ENCODE measurements at regions not wholly inside any gene's neighbourhood (a gene's known extent, or its start where the extent isn't known, plus 50 kb on each side); places are given as distances from the start of the nearest gene placed in this dataset.

DNA sequence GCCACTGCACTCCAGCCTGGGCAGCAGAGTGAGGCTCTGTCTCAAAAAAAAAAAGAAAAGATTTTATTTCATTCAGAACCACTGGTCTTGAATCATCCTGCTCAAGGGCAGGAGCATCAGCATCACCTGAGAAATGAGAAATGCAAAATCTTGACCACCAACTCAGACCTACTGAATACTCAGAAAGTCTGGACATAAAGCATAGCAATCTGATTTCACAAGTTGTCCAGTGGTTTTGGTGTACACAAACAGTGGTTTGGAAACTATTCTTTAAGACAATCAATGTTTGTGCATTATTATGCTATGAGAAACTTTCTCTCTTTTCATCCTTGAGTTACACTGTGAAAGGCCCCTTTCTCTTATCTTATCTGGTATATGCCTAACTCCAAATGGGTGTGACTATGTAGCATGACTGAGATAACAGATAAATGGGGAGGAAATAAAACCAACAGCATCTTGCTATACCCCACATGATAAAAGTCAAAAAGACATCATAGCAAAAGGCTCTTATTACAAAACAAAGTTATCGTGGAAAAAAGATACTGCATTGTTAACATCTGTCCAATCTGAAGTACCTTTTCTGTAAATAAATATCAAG, 174.2 kb upstream of the STT3B start:
- no peak for DNase-seq

DNA sequence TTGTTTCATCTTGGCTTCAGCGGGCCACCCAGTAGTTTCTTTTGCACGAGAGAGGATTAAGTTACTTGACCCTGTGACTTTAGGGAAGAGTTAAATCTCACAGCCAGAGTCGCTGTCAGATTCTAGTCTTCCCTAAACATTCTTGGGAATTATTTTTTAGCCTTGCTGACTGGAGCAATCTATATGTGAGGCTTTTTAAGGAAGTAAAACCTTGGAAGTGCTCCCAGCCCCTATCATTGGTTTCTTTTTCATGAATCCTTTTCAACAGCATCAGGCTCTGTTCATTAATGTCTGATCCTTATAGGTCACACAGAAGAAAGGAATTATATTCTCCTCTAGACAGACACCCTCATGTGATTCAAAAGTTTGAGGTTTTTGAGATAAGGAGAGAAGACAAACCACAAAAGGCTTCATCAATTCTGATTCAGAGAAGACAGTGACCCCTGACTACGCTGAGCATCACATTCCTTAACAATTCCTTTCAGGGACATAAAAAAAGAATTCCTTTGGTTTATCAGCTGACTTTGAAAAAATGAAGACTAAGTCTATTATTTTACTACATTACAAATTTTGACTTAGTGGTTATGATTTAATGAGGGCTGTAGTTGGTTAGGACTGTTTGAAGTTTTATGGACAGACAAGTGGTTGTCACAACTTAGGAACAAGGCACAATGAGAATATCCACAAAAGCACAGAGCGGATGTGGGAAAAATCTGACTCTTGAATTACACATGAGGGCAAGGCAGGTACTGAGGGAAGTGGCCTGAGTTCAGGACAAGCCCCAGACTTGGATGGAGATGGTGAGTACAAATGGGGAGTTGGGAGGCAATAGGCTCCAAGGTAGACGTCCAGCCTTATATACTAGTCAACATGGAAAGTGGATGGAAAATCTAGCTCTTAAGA, 171.1 kb upstream of the STT3B start:
- DNase-seq: no peak

DNA sequence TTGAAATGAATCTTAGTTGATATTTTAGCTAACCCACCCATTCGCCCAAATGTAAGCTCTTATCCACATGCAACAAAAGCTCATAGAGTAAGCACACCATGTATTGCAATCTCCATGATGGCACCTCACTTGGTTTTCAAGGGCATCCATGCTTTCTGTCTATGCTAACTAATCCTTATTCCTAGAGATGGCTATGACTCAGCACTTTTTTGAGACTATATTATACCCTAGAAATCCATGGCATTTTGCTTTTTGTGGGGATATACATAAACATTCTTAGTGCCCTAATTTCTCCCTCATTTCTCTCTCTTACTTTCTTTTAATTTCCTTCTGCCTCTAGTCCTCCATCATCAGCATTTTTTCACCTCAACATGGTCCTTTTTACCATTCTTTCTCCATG, 168.5 kb upstream of the STT3B start:
- no peak for DNase-seq

DNA sequence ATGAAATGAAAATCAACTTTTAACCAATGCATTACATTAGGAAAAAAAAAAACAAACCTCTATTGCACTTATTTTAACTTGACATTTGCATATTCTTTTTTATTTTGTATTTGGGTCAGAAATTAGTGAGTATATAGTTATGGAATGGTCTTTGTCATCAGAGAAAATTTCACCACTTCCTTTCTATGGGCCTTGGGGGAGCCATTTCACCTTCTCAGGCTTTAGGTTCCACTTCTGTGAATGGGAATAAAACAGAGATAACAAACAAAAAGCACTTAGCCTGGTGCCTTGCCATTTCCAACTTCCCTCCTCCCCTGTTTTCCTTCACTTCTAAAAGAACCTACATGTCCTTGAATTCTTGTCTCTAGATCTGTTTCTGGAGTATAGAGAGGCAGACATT, 168.0 kb upstream of the STT3B start:
- DNase-seq: no peak

DNA sequence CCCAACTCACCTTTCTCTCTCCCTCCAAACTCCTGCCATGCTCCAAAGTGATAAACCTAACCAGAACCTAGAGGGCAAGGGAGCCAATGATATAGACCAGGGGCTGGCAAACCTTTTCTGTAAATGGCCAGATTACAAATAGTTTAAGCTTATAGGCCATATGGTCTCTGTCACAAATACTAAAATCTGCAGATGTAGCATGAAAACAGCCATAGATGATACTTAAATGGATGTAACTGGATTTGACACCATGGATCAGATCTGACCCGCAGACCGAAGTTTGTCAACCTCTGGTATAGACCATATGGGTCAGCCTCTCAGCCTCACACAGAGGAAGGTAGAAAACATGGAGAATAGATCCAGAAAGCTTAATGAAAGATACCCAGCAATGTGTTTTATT, 165.2 kb upstream of the STT3B start:
- DNase-seq: no peak

DNA sequence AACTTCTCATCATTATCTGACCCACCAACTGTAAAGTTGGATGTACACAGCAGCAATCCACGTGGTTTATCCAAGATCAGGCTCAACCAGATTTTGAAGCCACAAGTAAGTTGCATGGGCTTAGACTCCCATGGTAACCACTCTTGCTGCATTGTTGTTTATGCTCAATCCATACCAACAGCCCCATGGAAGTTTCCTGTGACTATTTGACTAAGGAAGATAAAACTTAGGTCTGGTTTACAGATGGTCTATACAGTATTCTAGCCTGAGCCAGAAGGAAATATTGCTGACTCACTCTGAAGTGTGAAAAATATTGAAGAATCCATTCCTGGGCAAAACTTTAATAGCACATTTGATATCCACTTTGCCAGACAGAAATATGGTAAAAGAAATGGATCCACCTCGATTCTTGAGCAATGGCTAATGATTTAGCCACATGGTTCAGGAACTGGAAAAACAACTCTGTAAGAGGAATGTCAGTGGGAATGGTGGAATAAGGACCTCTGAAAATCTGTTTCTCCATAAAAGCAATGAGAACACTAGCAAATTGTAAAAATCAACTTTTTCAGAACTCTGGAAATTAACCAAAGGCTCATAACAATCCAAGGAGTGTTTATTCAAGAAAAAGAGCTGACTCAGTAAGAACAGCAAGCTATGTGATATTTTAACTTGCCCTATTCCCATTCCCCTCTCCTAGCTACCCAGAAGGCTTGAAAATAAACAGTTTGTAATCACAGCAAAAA, 162.9 kb upstream of the STT3B start:
- no peak for DNase-seq

DNA sequence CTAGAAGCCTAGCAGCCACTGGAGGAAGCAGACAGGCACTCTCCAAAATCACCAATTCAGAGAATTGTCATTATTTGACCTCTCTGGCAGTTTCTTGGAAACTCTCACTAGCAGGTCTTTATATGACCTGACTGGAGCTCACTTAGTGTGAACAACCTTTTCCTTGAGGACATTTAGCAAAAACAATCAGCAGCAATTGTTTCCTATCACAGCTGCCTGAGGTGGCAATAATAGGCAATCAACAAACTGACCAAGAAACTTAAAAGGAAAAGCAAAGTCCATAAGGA, 162.4 kb upstream of the STT3B start:
- DNase-seq: no peak

DNA sequence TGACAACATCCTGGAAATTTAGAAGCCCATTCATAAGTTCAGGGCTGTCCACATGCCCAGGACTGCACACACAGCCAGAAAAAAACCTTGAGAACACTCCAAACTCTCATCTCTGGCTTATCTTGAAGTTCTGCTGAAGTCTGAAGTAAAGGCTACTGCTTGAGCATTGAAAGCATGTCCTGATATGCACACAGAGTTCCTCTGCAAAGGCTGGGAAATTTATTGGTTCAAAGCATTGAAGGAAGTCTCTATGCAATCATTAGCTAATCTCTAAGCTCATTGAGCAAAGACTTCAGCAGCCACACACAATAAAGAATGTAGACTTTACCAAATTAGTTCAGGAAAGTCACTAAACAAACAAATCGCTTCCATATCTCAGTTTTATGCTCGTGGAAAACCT, 162.0 kb upstream of the STT3B start:
- no peak for DNase-seq

DNA sequence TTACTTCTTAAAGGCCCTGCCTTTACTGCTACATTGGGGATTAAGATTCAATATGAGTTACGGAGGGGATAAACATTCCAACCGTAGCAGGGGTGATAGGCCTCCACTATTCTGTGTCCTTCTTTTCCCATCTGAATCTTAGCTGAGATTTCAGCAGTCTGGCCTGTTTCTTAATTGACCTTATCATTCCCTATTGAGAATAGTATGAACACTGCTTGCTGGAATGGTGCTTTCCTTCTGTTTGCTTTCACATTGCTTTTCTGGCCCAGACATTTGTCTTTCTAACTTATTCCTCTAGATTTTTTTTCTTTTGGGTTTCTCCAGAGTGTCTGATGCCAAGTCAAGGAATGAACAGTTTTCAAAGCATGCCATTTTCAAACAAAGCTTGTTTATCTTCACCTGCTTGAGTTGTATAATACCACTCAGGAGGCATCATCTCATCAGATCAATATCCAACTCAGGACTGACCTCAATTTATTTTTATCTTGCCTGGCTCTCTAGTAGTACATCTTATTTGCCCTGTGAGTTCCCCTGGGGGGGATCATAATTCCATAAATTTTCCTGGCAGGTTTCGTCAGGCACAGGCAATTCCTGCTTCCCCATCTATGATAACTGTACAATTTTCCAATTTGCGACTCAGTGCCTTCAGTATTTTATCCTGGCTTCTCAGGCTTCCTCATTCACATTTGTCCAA, 161.1 kb upstream of the STT3B start:
- DNase-seq: no peak

DNA sequence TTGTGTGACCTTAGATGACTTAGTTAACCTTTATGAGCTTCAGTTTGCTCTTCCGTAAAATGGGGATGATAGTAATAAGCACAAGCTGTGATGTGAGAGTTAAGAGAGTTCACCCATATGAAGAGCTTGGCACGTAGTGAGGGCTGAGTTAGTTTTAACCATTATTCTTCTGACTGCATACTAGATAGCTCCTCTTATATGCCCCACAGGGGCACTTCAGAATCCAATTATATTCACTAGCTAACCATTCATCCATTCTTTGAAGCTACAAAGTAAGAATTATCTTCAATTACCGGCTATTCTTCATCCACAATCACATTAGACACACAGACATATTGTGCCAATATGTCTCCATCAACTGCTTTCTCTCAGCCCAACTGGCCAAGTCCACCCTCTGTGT, 159.0 kb upstream of the STT3B start:
- no peak for DNase-seq

DNA sequence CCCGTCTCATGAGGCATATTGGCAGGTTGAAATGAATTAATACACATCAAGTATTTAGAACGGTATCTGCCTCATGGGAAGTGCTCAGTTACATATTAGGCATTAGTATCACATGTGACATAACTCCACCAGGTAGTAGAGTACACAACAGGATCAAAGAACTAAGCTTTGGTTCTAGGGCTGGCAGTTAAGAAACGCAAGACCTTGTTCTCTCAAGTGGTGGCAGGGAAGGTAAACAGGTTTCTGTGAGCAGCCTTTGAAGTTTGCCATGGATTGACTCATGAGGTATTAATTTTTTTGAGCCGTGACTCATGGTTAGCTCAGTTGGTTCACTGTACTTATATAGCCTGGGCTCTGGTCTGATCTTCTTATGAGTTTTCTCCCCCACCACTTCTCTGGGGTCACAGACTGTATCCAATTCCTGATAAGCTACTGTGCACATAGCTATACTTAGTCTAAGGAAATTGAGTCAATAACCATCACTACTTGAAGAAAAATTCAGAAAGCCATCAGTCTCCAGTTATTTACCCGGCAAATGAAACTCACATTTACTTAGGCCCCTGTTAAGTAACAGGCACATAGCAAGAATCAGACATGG, 155.6 kb upstream of the STT3B start:
- DNase-seq: peak; percentile 18

DNA sequence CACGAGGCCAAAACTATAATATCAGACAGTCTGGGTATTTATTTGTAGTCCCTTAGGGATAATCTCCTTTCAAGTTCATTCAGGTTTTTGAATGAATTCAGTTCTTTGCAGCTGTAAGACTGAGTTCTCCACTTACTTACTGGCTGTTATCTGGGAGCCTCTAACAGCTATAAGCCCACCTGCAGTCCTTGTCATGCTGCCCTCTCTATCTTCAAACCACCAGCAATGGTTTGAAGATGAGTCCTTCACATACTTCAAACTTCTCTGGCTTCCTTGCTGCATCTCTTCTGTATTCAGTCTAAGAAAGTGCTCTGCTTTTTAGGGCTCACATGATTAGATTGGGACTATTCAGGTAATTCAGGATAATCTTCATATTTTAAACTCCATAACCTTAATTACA, 154.5 kb upstream of the STT3B start:
- no peak for DNase-seq

DNA sequence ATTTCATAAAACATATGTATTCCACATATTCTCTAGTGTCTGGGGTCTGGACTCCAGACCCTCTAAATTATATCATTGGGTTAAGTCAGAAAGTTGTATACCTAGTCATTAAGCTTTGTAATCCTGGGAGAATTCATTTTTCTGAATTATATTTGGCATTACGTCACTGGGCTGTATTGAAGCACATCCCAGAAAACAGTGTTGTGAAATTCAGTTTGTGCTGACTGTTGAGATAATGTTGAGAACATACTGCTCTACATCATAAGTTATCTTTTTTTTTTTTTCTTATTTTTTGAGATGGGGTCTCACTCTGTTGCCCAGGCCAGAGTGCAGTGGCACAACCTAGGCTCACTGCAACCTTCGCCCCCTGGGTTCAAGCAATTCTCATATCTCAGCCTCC, 153.1 kb upstream of the STT3B start:
- no peak for DNase-seq

DNA sequence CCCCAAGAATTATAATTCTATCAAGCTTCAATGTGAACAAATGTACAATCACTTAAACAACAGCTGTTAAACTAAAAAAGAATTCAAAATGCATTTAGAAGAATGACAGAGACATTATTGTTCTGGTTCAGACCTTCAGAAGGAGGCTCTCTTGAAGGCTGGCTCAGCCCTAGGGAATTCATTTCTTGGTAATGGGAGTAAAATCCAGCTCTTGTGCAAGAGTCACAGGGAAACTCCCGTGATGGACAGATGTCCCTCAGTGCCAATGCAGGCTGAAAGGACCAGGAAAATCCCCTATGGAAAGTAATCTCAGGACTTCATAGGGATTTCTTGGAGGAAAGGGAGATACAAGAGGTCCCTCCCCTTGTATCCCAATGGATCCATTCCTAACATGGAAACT, 149.9 kb upstream of the STT3B start:
- DNase-seq: no peak

DNA sequence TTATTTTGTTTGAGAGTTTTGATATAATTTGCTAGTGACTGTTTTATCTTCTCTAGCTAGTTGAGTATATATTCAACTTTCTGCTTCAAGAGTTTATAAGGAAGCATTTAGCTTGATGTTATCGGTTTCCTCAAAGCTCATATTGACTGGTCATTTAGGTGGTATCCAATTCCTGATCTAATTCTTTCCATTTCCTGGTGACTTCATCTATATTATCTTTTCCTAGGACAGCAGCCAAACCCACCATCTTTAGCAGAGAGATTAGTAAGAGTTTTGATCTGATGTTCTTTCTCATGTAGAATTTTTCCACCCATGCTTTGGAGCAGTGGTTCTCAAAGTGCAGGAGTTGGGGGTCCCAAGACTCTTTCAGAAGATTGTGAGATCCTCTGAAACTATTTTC, 148.6 kb upstream of the STT3B start:
- no peak for DNase-seq

DNA sequence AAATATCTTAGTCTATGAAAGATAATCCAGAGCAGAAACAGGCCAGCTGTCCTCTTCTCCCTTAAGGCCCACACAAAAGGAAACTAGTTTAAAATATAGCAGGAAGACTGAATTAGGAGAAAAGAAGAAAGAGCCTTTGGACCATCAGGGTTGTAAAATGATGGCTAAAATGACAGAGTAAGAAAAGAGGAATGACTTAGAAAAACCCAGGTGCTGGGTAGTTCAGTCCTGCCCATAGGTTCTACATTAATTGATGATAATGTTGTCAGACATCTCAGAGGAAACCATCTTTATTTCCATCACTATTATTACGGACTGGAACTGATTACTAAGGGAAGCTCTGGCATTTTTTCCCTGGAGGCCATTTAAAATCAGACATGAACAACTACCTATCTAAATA, 142.8 kb upstream of the STT3B start:
- DNase-seq: no peak

DNA sequence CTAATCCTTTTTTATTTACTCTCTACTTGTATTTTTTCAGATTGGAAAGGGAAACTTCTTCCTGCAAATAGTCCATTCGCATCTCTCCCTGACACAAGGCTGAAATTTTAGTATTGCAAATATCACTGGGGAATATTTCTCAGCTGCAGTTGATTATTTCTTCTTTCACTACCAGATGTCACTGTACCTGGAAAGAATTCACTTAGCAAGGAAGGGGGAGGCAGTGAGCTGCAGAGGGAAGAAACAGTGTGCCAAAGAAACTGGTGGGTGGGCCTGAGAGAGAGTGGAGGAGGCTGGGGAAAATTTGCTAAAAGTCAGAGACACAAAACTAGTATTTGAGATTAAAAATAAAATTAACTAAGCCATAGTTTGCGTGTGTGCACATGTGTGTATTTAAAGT, 142.3 kb upstream of the STT3B start:
- DNase-seq: no peak

DNA sequence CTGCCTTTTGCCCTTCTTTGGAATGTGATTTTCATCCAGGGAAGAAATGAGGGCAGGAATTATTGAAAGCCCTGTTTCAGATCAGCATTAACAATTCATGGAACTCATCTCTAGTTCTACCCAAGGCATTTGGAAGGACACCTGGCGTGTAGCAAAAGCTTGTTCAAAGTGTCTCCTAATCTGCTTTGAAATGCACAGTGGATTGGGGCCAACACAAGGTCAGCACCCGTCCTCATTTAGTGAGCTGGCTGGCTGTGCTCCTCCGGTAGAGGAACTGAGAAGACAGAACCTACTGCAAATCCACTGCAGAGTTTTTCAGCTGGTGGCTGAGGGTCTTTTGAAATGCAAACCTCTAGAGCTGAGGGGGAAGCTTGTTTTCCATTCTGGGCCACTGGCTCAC, 141.6 kb upstream of the STT3B start:
- no peak for DNase-seq

DNA sequence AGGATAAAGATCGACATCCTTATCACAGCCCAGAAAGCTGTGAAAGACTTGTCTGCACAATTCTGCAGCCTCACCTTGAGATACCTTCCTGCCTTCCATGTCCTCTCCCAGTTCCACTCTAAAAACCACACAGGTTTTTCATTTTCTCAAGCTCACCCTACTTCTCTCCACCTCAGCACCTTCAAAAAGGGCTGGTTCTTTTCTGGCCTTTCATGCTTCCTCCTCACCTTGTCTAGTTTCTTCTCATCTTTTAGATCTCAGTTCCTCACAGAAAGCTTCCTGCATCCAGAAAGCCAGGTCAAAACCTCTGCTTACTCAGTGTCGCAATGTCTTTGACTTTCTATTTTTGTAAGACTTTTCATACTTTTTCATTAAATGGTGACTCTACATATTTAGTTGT, 140.2 kb upstream of the STT3B start:
- DNase-seq: no peak

DNA sequence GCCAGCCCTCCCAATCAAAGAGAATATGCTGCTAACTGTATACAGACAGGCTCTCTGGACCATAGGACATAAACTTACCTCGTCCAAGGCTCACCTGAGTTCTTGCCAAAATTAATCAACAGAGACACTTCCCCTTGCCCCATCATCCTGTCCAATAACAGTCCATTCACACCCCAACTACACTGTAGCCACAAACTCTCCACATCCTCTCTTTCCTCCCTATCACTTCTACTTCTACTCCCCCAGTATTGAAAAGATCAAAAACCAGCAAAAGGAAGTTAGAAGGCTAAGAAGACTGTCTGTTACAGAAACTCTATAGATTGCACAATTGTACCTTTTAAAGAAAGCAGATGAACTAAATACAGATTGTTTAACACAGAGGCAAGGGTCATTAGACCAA, 133.5 kb upstream of the STT3B start:
- no peak for DNase-seq

DNA sequence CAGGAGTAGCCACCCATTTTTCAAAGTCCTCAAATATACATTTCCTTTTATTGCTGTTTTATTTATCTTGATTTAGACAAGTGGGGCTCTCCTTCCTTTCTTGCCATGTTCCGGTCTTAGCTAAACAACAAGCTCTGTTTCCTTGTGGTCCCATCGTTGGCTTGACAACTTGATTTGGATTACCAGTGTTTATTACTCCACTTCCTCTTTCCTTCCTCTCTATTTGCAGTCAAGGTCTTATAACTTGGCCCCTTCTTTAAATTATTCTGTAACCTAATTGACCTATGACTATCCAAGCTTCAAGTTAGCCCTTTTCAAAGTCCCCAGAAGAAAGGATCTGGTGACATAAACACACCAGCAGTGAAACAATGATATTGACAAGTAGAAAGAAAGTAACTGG, 130.6 kb upstream of the STT3B start:
- DNase-seq: no peak

DNA sequence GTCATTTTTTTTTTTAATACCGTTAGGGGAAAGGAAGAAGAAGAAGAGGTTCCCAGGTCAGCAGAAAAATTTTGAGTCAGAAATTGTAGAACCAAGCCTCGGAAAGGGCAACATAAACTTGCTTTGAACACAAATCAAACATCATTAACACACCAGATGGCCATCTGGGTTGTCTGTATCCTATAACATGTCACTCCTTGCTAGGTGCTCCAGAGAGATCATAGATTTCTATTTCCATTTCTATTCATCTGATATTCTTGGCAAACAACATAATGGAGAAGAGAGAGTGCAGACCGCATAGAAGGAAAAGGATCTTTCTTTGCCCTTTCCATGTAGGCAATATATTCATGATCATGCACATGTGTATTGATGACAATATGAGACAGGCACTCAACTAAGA, 129.5 kb upstream of the STT3B start:
- DNase-seq: no peak

DNA sequence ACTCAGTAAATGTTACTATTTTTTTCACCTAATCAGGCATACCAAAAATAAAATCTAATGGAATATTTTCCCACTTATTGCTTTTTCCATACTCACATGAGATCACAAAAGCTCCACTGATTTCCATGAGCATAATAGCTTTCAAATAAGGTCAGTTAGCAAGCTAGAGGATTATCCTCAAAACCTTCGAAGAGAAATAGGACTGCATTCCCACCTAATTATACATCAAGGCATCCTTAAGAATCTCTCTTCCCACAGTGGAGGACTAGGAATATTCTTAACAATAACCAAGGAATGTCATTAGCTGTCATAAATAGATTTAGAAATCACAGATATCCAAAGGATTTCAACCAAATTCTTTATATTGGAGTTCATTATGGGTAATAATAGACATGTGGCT, 127.9 kb upstream of the STT3B start:
- DNase-seq: no peak

Data from activated naive CD4-positive, alpha-beta T cell treated with anti-CD3 and anti-CD28 coated beads, Interleukin-2, amount 50 U/mL, for 16 hours (primary cell).